ENCODE measurements at regions not wholly inside any gene's neighbourhood (a gene's known extent, or its start where the extent isn't known, plus 50 kb on each side); places are given as distances from the start of the nearest gene placed in this dataset.

- in situ Hi-C loops (cut with HindIII; ENCODE audit: low sequenced_read_pairs) = no loop called here
Measured at GRCh38 chr18:39759926-39760325, 2194.3 kb upstream of the CELF4 start.

- in situ Hi-C loops (cut with HindIII; ENCODE audit: low sequenced_read_pairs) = no loop called here
Measured at GRCh38 chr18:39753178-39753577, 2187.6 kb upstream of the CELF4 start.

- in situ Hi-C loops (cut with HindIII; ENCODE audit: low sequenced_read_pairs) = no loop called here
Measured at GRCh38 chr18:39752351-39752750, 2186.8 kb upstream of the CELF4 start.

- in situ Hi-C loops (cut with HindIII; ENCODE audit: low sequenced_read_pairs) = no loop called here
Measured at GRCh38 chr18:39751921-39752320, 2186.3 kb upstream of the CELF4 start.

GRCh38 chr18:39751161-39751560 lies 2185.6 kb upstream of the CELF4 start:
- in situ Hi-C loops (cut with HindIII; ENCODE audit: low sequenced_read_pairs) = no loop called here

- in situ Hi-C loops (cut with HindIII; ENCODE audit: low sequenced_read_pairs) = no loop called here
Measured at GRCh38 chr18:39749154-39749553, 2183.6 kb upstream of the CELF4 start.

- in situ Hi-C loops (cut with HindIII; ENCODE audit: low sequenced_read_pairs) = no loop called here
Measured at GRCh38 chr18:39748727-39749126, 2183.1 kb upstream of the CELF4 start.

DNA sequence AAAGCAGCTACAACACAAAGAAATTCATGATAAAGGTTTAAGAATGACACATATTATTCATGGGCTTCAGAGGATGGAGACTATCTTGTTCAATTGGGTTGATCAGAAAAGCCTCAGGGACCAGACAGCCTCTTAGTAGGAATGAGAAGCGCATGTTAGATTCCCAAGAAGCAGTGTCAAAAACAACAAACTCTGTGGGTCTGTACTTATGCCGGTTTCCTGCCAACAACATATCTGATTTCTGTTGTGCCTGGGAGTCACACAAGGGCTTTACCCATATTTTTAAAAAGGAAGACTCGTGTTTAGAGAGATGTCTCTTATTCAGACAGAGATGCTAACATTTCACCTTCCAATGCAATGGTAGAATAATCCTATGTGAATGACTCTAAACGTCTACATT lies 2180.6 kb upstream of the CELF4 start:
- in situ Hi-C loops (cut with HindIII; ENCODE audit: low sequenced_read_pairs) = no loop called here

GRCh38 chr18:39743463-39743862 lies 2177.9 kb upstream of the CELF4 start:
- in situ Hi-C loops (cut with HindIII; ENCODE audit: low sequenced_read_pairs) = no loop called here

DNA sequence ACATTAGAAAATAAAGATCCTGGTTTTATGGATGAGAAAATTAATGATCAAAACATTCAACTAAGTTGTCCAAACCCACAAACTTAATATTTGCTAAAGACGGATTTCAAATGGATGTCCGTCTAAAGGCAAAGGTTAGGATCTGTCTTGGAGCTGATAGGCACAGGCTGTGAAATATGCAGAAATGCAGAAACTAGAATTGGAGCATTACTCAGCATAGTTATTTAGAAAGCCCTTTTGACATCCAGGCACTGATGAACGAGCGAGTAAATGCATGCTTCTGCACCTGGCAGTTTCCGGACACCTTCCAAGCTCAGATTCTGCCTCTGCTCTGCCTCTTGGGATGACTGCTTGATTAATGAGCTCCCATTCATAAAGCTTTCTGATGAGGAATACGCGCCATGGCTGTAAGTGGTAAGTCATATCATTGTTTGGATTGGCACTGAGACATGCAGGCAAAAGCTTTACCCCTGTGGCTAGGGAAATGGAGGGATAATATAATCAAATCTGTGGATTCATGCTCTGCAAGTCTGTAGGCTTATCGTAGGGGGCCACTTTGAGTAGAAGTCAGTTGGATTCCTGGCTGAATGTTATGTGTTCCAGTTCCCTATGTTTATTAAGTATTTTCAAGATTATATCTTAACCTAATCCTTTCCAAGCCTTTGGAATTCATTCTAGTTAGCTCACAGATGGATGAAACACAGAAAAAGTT lies 2176.3 kb upstream of the CELF4 start:
- in situ Hi-C loops (cut with HindIII; ENCODE audit: low sequenced_read_pairs) = no loop called here

DNA sequence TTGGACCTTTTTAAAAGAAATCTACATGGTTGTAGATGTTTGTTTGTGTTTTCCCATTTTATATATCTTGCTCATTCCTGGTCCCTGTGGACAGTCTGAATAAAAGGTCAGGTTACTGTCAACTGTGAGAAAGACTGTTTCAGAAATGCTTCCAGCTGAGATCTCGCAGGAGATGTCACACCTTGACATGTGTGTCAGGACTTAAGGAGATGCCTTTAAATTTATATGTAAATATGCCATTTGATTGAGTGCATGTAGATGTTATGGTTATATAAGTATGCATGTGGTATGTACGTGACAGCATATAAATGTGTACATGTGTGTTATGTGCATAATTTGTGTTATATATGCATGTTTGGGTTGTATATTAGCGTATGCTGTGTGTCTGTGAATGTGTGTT lies 2172.3 kb upstream of the CELF4 start:
- in situ Hi-C loops (cut with HindIII; ENCODE audit: low sequenced_read_pairs) = no loop called here

DNA sequence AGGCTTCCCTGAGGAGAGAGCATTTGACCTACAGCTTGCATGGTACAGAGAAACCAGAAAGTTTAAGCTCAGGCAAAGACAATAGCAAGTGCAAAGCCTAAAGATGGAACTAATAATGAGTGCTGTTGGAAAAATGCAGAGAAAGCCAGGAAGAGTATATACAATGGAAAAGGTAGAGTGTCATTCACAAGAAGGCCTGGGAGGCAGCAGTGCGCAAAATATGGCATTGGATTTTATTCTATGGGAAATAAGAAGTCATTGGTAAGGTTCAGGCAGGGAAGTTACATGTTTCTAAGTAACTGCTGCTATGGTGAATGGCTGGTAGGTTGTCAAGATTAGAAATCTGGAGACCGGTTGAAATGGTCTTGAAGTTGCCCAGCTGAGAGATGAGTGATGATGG lies 2167.3 kb upstream of the CELF4 start:
- in situ Hi-C loops (cut with HindIII; ENCODE audit: low sequenced_read_pairs) = no loop called here

DNA sequence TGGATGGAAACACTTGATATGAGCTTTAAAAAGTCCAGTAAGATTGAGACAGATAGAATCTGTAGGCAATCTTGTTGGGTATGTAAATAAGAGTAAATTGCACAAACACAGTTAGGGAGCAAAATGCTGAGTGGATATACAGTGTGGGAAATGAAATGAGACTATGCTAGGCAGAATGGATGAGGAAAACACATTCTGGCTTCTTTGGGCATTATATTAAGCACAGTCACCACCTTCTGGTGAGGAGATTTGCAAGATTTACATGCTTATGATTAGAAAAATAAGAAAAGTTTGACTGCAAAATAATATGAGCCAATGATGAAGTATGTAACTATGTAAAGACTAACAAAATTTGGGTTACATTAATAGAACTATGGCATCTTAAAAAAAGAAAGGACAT lies 2165.0 kb upstream of the CELF4 start:
- in situ Hi-C loops (cut with HindIII; ENCODE audit: low sequenced_read_pairs) = no loop called here

GRCh38 chr18:39724652-39725051 lies 2159.1 kb upstream of the CELF4 start:
- in situ Hi-C loops (cut with HindIII; ENCODE audit: low sequenced_read_pairs) = no loop called here

GRCh38 chr18:39721712-39722111 lies 2156.1 kb upstream of the CELF4 start:
- in situ Hi-C loops (cut with HindIII; ENCODE audit: low sequenced_read_pairs) = no loop called here

DNA sequence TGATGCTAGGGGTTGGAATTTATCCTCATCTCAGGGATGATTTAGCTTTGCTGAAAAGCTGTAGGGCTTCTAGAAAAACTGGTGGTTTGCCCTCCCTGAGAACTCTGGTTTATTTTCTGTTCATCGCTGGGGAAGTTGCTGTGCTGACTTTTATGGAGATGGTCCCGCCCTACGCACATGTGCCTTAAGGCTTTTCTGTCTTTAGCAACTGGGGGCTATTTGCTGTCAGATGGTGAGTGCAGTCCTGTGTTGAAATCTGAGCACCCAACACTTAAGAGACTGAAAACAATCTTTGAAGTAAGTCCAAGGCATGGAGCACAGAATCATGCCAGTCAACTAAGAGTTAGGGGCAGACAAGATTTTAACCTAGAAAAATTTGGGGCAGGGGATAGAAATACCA lies 2148.4 kb upstream of the CELF4 start:
- in situ Hi-C loops (cut with HindIII; ENCODE audit: low sequenced_read_pairs) = no loop called here

DNA sequence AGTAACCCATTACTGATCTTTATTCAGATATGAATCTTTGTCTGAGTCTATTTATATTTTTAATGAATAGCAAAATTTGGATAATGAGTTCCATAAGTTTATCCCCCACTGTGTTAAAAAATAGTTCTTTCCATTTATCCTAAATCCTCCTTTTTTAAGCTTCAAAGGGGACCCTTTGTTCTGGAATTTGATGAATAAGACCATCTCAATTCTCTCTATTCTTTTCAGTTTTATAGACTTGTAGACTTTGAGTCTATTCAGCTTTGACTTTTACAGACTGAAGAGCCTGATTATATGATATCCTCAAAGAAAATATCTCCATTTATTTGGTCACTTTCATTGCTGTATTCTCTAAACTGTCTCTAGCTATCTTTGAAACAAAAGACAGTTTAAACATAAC lies 2146.1 kb upstream of the CELF4 start:
- in situ Hi-C loops (cut with HindIII; ENCODE audit: low sequenced_read_pairs) = no loop called here

GRCh38 chr18:39705362-39705761 lies 2139.8 kb upstream of the CELF4 start:
- in situ Hi-C loops (cut with HindIII; ENCODE audit: low sequenced_read_pairs) = no loop called here

- in situ Hi-C loops (cut with HindIII; ENCODE audit: low sequenced_read_pairs) = no loop called here
Measured at GRCh38 chr18:39702888-39703287, 2137.3 kb upstream of the CELF4 start.

GRCh38 chr18:39701839-39702238 lies 2136.2 kb upstream of the CELF4 start:
- in situ Hi-C loops (cut with HindIII; ENCODE audit: low sequenced_read_pairs) = no loop called here

DNA sequence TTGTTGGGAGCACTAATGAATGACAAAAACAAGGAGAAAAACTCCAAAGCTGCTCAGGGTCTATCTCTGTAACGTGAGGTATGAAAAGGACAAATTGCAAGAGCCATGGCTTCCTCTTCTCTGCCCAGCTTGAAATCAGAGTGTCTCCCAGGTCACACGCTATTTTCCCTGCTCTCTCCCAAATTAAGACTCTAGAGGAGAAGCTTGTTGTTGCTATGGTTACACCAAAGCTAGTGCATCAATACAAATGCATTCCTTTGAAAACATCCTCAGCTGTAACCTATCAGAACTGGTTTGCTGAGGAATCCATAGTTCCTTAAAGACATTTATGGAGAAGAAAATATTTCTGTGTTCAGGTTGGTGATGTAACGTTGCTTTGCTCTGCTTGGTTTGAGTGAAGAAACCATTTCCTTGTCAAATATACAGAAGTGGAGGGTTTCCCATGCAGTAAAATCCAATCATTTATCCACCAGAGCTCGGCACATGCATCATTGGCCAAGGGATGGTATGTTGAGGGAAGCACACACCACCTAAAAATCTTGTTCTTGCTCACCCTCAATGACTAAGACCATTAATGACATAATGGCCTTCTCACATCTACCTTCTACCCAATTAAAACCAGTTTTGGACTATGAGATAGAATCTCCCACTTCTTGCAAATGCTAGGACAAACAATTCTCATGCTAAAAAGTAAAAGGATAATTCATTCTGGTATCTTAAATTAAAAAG lies 2135.6 kb upstream of the CELF4 start:
- in situ Hi-C loops (cut with HindIII; ENCODE audit: low sequenced_read_pairs) = no loop called here

DNA sequence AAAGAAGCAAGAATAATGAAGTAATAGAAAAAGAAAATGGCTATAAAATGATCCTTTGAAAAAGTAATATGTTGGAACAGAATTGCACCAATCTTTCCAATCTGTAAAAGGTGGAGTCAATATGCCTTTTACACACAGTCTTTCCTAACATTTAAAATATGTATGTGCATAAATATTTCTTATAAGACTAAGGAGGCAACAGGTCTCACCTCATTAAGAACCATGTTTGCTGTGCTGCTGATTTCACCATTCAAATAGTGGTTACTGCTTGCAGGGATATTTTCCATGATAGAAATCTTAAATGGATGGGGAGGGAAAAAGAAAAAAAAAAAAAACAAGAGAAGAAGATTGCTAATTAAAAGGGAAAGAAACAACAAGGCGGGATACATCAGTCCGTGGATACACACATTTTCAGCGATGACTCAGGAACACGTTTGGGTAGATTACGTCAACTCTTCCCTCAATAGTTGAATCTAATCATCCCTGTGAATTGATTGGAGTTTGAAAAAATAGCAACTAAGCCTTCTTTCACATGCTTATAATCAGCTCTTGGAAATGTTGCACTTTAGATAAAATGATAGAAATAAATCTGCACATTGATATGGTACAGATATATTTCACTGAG lies 2133.9 kb upstream of the CELF4 start:
- in situ Hi-C loops (cut with HindIII; ENCODE audit: low sequenced_read_pairs) = no loop called here

Data from DLD1 (cell line).